ENCODE measurements at regions not wholly inside any gene's neighbourhood (a gene's known extent, or its start where the extent isn't known, plus 50 kb on each side); places are given as distances from the start of the nearest gene placed in this dataset.

DNA sequence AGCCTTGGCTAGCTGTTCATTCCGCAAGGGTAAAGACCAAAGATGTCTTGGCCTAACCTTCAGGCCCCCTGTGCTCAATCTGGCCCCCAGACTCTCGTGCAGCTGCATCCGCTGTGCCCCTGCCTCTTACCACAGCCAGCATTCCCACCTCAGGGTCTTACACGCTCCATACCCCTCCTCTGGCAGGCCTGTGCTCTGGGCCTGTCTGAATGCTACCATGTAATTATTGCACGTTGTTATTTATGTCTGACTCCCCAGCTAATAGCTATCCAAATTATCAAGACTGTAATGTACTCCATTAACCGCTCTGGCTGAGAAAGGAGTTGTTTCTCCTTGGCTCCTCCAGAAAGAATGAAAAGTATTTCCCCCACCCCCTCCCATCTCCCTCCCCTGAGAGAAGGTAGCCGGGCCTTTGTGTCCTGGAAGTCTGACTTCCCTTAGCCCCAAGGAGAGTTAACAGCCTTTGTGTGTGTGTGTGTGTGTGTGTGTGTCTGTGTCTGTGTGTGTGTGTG lies 54.5 kb upstream of the UBE2E1 start:
- Histone ChIP-seq H2AFZ (ENCODE audit: low read depth, low read length) (peak overlapping the region; percentile 52), H3K27me3 (ENCODE audit: insufficient read depth, low read length) (no peaks in the 10 kb centered on the region), H3K36me3 (ENCODE audit: insufficient read depth, low read length) (no peaks in the 10 kb centered on the region), H3K79me2 (ENCODE audit: insufficient read depth, low read length) (no peaks in the 10 kb centered on the region), H3K9me3 (ENCODE audit: insufficient read depth, low read depth, low read length) (no peaks in the 10 kb centered on the region), H3K4me3 (ENCODE audit: insufficient read depth, low read depth, low read length) (no peak overlapping the region), H4K20me1 (ENCODE audit: insufficient read depth, low read length) (no peaks in the 10 kb centered on the region), H3K27ac (ENCODE audit: low read depth, low read length) (no peak overlapping the region), H3K4me1 (ENCODE audit: insufficient read depth, low read length) (peaks cover 16% of the 10 kb centered on the region), H3K9ac (ENCODE audit: low read length) (no peak overlapping the region), H3K4me2 (ENCODE audit: low read length) (peak overlapping the region; percentile 36)
- no peaks in the 10 kb centered on the region for H3K9me3 Mint-ChIP-seq (ENCODE audit: unreplicated experiment)
- FAIRE-seq (no peak), DNase-seq (ENCODE audit: low read depth) (peak; percentile 47)
- H3K4me3 Mint-ChIP-seq (ENCODE audit: unreplicated experiment) = no peak overlapping the region
- peaks cover 2% of the 10 kb centered on the region for H3K27me3 Mint-ChIP-seq (ENCODE audit: low read depth, unreplicated experiment)
- peaks cover 21% of the 10 kb centered on the region for H3K4me1 Mint-ChIP-seq (ENCODE audit: low read depth, unreplicated experiment)
- H3K36me3 Mint-ChIP-seq (ENCODE audit: low read depth, unreplicated experiment) = no peaks in the 10 kb centered on the region
- TF ChIP-seq, protein P1, sequence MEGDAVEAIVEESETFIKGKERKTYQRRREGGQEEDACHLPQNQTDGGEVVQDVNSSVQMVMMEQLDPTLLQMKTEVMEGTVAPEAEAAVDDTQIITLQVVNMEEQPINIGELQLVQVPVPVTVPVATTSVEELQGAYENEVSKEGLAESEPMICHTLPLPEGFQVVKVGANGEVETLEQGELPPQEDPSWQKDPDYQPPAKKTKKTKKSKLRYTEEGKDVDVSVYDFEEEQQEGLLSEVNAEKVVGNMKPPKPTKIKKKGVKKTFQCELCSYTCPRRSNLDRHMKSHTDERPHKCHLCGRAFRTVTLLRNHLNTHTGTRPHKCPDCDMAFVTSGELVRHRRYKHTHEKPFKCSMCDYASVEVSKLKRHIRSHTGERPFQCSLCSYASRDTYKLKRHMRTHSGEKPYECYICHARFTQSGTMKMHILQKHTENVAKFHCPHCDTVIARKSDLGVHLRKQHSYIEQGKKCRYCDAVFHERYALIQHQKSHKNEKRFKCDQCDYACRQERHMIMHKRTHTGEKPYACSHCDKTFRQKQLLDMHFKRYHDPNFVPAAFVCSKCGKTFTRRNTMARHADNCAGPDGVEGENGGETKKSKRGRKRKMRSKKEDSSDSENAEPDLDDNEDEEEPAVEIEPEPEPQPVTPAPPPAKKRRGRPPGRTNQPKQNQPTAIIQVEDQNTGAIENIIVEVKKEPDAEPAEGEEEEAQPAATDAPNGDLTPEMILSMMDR (IDR thresholded peaks at IDR 0.05; ENCODE audit: insufficient read depth, low read depth, low read length) = no peak
- TF ChIP-seq EZH2 (IDR thresholded peaks at IDR 0.05; ENCODE audit: insufficient read depth, low read length) = no peak
- peak overlapping the region; percentile 42 for H3K27ac Mint-ChIP-seq (ENCODE audit: unreplicated experiment)

DNA sequence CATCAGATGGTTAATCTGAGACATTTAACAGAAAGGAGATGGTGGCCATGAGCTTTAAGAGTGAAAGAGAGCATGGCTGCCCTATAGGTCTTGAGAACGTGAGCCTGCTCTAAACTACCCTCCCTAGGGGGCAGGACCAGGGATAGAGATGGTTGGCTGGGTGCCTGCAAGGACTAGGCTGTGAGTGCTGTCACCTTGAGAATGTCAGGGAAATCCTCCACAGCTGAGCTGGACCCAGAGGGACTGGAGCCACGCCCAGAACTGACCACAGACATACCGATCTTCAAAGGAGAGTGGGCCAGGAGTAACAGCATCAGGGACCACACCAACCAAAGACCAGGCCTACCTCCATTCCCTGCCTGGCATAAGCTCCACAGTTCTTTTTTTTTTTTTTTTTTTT lies 53.6 kb upstream of the UBE2E1 start:
- H2AFZ ChIP-seq (ENCODE audit: low read depth, low read length) = no peak overlapping the region
- H3K27ac Mint-ChIP-seq (ENCODE audit: unreplicated experiment) = no peak overlapping the region
- TF ChIP-seq, protein P1 (IDR thresholded peaks at IDR 0.05; ENCODE audit: insufficient read depth, low read depth, low read length) = no peak
- no peak for TF ChIP-seq EZH2 (IDR thresholded peaks at IDR 0.05; ENCODE audit: insufficient read depth, low read length)

DNA sequence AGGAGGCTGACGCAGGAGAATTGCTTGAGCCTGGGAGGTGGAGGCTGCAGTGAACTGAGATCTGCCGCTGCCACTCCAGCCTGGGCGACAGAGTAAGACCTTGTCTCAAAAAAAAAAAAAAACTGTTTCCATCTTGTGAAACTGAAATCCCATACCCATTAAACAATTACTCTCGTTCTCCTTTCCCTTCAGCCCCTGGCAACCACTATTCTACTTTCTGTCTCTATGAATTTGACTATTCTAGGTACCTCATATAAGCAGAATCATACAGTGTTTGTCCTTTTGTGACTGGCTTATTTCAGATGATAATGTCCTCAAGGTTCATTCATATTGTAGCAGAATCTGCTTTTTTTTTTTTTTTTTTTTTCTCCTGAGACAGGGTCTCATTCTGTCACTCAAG lies 51.5 kb upstream of the UBE2E1 start:
- H3K36me3 Mint-ChIP-seq (ENCODE audit: low read depth, unreplicated experiment) = no peaks in the 10 kb centered on the region
- no peaks in the 10 kb centered on the region for H3K9me3 ChIP-seq (ENCODE audit: insufficient read depth, low read depth, low read length)
- H2AFZ ChIP-seq (ENCODE audit: low read depth, low read length) = no peak overlapping the region
- DNase-seq (ENCODE audit: low read depth) (no peak), FAIRE-seq (no peak)
- no peak overlapping the region for H3K4me2 ChIP-seq (ENCODE audit: low read length)
- peaks cover 2% of the 10 kb centered on the region for H3K27me3 Mint-ChIP-seq (ENCODE audit: low read depth, unreplicated experiment)
- no peak overlapping the region for H3K4me3 ChIP-seq (ENCODE audit: insufficient read depth, low read depth, low read length)
- H3K4me1 ChIP-seq (ENCODE audit: insufficient read depth, low read length) = peaks cover 16% of the 10 kb centered on the region
- H3K9me3 Mint-ChIP-seq (ENCODE audit: unreplicated experiment) = no peaks in the 10 kb centered on the region
- no peaks in the 10 kb centered on the region for H3K36me3 ChIP-seq (ENCODE audit: insufficient read depth, low read length)
- H3K27ac ChIP-seq (ENCODE audit: low read depth, low read length) = no peak overlapping the region
- H3K27me3 ChIP-seq (ENCODE audit: insufficient read depth, low read length) = no peaks in the 10 kb centered on the region
- no peaks in the 10 kb centered on the region for H4K20me1 ChIP-seq (ENCODE audit: insufficient read depth, low read length)
- peaks cover 16% of the 10 kb centered on the region for H3K4me1 Mint-ChIP-seq (ENCODE audit: low read depth, unreplicated experiment)
- TF ChIP-seq EZH2 (IDR thresholded peaks at IDR 0.05; ENCODE audit: insufficient read depth, low read length) = no peak
- TF ChIP-seq, protein P1 (IDR thresholded peaks at IDR 0.05; ENCODE audit: insufficient read depth, low read depth, low read length) = no peak
- H3K4me3 Mint-ChIP-seq (ENCODE audit: unreplicated experiment) = no peak overlapping the region
- H3K27ac Mint-ChIP-seq (ENCODE audit: unreplicated experiment) = no peak overlapping the region
- H3K79me2 ChIP-seq (ENCODE audit: insufficient read depth, low read length) = no peaks in the 10 kb centered on the region
- no peak overlapping the region for H3K9ac ChIP-seq (ENCODE audit: low read length)

More for the DNA sequence above, 53.6 kb upstream of the UBE2E1 start:
- H3K4me1 Mint-ChIP-seq (ENCODE audit: low read depth, unreplicated experiment) = peaks cover 21% of the 10 kb centered on the region
- no peak for FAIRE-seq
- Histone ChIP-seq H3K4me3 (ENCODE audit: insufficient read depth, low read depth, low read length) (no peak overlapping the region), H3K79me2 (ENCODE audit: insufficient read depth, low read length) (no peaks in the 10 kb centered on the region), H3K9ac (ENCODE audit: low read length) (no peak overlapping the region), H3K4me2 (ENCODE audit: low read length) (no peak overlapping the region), H3K27ac (ENCODE audit: low read depth, low read length) (no peak overlapping the region), H3K4me1 (ENCODE audit: insufficient read depth, low read length) (peaks cover 16% of the 10 kb centered on the region), H3K27me3 (ENCODE audit: insufficient read depth, low read length) (no peaks in the 10 kb centered on the region), H4K20me1 (ENCODE audit: insufficient read depth, low read length) (no peaks in the 10 kb centered on the region), H3K36me3 (ENCODE audit: insufficient read depth, low read length) (no peaks in the 10 kb centered on the region), H3K9me3 (ENCODE audit: insufficient read depth, low read depth, low read length) (no peaks in the 10 kb centered on the region)
- no peaks in the 10 kb centered on the region for H3K36me3 Mint-ChIP-seq (ENCODE audit: low read depth, unreplicated experiment)
- peak; percentile 51 for DNase-seq (ENCODE audit: low read depth)
- no peaks in the 10 kb centered on the region for H3K9me3 Mint-ChIP-seq (ENCODE audit: unreplicated experiment)
- H3K27me3 Mint-ChIP-seq (ENCODE audit: low read depth, unreplicated experiment) = peaks cover 2% of the 10 kb centered on the region
- H3K4me3 Mint-ChIP-seq (ENCODE audit: unreplicated experiment) = no peak overlapping the region
